ENCODE measurements at regions not wholly inside any gene's neighbourhood (a gene's known extent, or its start where the extent isn't known, plus 50 kb on each side); places are given as distances from the start of the nearest gene placed in this dataset.

DNA sequence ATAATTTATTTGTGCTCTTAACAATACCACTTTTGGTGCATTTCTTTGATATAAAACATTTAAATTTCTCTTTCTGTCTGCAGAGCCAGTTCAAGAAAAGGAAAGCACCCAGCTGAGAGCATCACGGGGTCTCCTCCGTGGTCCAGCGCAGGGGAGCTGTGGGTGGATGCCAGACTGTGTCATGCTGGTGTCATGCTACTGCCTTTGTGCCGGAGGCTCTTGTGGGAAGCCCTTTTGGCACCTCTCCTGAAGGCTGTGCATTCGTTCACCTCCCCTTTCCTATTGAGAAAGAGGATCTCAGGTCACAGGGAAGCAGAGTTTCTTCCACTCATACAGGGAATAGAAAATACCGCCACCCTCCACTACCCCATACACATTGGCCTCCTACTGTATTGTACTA, 450.4 kb downstream of the GALR1 start:
- ATAC-seq (no peak), FAIRE-seq (no peak), DNase-seq (ENCODE audit: low spot score) (no peak)
- Histone ChIP-seq H3K4me3 (replicated peaks in 1 of 3; ENCODE audit: insufficient read depth in 1 of 3, low read depth in 2 of 3, low read length in 3 of 3) (no peak overlapping the region), H3K4me1 (ENCODE audit: insufficient read depth, low read length) (no peaks in the 10 kb centered on the region), H3K36me3 (replicated peaks in 1 of 2; ENCODE audit: control insufficient read depth in 1 of 2, insufficient read depth in 2 of 2, low read length in 2 of 2) (no peaks in the 10 kb centered on the region), H3K27ac (ENCODE audit: extremely low read length, insufficient read depth, low read length) (no peak overlapping the region), H3K4me2 (ENCODE audit: low read depth, low read length) (no peak overlapping the region), H3K9ac (ENCODE audit: insufficient read depth, low read depth, low read length) (no peak overlapping the region), H3K27me3 (ENCODE audit: control insufficient read depth in 1 of 2, insufficient read depth in 2 of 2, low read length in 2 of 2) (no peaks in the 10 kb centered on the region), H3K9me3 (ENCODE audit: low read length) (no peaks in the 10 kb centered on the region), H2AFZ (ENCODE audit: low read length) (no peak overlapping the region), H3K79me2 (ENCODE audit: insufficient read depth, low read length) (no peaks in the 10 kb centered on the region), H4K20me1 (ENCODE audit: insufficient read depth, low read length) (no peaks in the 10 kb centered on the region)
- BruUV-seq (replicated peaks): no TSS peak
- 2% methylated on average over 6 of the region's 6 CpGs for WGBS (ENCODE audit: low lambda C conversion rate)
- ChIA-PET CTCF (ENCODE audit: low intra/inter-chr PET ratio, low total read pairs) (no interaction called here), POLR2A (no interaction called here)
- intact Hi-C loops (cut with micrococcal nuclease; ENCODE audit: unreplicated experiment): loop anchor here (5.0 kb wide), 1 partner anchor 558 kb away; no protein-coding TSS in a partner anchor
- in situ Hi-C loops (cut with HindIII; ENCODE audit: extremely low pct_ligation_motif_present, low pct_unique_long_range_greater_than_20kb): no loop called here
- TF ChIP-seq SRF (IDR thresholded peaks at IDR 0.05; ENCODE audit: low read depth, low read length) (no peak), SPEN (CRISPR knock-in tag; IDR thresholded peaks at IDR 0.05; ENCODE audit: low read depth) (no peak), ZNF7 (CRISPR knock-in tag; IDR thresholded peaks at IDR 0.05) (no peak), ZNF777 (CRISPR knock-in tag; IDR thresholded peaks at IDR 0.05) (no peak), GTF3A (CRISPR knock-in tag; conservative IDR thresholded peaks at IDR 0.05) (no peak), HDAC1 (CRISPR knock-in tag; IDR thresholded peaks at IDR 0.05) (no peak), SMAD9 (CRISPR knock-in tag; IDR thresholded peaks at IDR 0.05) (no peak), JUNB (CRISPR knock-in tag; IDR thresholded peaks at IDR 0.05; ENCODE audit: borderline replicate concordance) (no peak), PAX8 (CRISPR knock-in tag; IDR thresholded peaks at IDR 0.05; ENCODE audit: borderline replicate concordance) (no peak), RORA (CRISPR knock-in tag; IDR thresholded peaks at IDR 0.05) (no peak)
- TF ChIP-seq, protein P1, sequence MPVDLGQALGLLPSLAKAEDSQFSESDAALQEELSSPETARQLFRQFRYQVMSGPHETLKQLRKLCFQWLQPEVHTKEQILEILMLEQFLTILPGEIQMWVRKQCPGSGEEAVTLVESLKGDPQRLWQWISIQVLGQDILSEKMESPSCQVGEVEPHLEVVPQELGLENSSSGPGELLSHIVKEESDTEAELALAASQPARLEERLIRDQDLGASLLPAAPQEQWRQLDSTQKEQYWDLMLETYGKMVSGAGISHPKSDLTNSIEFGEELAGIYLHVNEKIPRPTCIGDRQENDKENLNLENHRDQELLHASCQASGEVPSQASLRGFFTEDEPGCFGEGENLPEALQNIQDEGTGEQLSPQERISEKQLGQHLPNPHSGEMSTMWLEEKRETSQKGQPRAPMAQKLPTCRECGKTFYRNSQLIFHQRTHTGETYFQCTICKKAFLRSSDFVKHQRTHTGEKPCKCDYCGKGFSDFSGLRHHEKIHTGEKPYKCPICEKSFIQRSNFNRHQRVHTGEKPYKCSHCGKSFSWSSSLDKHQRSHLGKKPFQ (CRISPR knock-in tag; IDR thresholded peaks at IDR 0.05; ENCODE audit: insufficient replicate concordance): no peak
- TF ChIP-seq, protein P2, sequence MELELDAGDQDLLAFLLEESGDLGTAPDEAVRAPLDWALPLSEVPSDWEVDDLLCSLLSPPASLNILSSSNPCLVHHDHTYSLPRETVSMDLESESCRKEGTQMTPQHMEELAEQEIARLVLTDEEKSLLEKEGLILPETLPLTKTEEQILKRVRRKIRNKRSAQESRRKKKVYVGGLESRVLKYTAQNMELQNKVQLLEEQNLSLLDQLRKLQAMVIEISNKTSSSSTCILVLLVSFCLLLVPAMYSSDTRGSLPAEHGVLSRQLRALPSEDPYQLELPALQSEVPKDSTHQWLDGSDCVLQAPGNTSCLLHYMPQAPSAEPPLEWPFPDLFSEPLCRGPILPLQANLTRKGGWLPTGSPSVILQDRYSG (CRISPR knock-in tag; IDR thresholded peaks at IDR 0.05): no peak
- TF ChIP-seq, protein P3, sequence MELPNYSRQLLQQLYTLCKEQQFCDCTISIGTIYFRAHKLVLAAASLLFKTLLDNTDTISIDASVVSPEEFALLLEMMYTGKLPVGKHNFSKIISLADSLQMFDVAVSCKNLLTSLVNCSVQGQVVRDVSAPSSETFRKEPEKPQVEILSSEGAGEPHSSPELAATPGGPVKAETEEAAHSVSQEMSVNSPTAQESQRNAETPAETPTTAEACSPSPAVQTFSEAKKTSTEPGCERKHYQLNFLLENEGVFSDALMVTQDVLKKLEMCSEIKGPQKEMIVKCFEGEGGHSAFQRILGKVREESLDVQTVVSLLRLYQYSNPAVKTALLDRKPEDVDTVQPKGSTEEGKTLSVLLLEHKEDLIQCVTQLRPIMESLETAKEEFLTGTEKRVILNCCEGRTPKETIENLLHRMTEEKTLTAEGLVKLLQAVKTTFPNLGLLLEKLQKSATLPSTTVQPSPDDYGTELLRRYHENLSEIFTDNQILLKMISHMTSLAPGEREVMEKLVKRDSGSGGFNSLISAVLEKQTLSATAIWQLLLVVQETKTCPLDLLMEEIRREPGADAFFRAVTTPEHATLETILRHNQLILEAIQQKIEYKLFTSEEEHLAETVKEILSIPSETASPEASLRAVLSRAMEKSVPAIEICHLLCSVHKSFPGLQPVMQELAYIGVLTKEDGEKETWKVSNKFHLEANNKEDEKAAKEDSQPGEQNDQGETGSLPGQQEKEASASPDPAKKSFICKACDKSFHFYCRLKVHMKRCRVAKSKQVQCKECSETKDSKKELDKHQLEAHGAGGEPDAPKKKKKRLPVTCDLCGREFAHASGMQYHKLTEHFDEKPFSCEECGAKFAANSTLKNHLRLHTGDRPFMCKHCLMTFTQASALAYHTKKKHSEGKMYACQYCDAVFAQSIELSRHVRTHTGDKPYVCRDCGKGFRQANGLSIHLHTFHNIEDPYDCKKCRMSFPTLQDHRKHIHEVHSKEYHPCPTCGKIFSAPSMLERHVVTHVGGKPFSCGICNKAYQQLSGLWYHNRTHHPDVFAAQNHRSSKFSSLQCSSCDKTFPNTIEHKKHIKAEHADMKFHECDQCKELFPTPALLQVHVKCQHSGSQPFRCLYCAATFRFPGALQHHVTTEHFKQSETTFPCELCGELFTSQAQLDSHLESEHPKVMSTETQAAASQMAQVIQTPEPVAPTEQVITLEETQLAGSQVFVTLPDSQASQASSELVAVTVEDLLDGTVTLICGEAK (IDR thresholded peaks at IDR 0.05): no peak
- TF ChIP-seq, protein P3 (CRISPR knock-in tag; IDR thresholded peaks at IDR 0.05): no peak
- TF ChIP-seq, protein P4, sequence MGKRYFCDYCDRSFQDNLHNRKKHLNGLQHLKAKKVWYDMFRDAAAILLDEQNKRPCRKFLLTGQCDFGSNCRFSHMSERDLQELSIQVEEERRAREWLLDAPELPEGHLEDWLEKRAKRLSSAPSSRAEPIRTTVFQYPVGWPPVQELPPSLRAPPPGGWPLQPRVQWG (CRISPR knock-in tag; IDR thresholded peaks at IDR 0.05; ENCODE audit: borderline replicate concordance, low read depth): no peak

All from HepG2 (cell line).